Renal pelvis (tissue), 1 donor: ENCODE measurements at regions not wholly inside any gene's neighbourhood (a gene's known extent, or its start where the extent isn't known, plus 50 kb on each side); places are given as distances from the start of the nearest gene placed in this dataset.

Experiments used
- DNase-seq: peaks from one replicate; pipeline ENCODE4 v3.0.0-alpha.2; 2013

GRCh38 chr1:201748335-201748734 lies 80.6 kb upstream of the IPO9 start:
- DNase-seq = no peak

DNA sequence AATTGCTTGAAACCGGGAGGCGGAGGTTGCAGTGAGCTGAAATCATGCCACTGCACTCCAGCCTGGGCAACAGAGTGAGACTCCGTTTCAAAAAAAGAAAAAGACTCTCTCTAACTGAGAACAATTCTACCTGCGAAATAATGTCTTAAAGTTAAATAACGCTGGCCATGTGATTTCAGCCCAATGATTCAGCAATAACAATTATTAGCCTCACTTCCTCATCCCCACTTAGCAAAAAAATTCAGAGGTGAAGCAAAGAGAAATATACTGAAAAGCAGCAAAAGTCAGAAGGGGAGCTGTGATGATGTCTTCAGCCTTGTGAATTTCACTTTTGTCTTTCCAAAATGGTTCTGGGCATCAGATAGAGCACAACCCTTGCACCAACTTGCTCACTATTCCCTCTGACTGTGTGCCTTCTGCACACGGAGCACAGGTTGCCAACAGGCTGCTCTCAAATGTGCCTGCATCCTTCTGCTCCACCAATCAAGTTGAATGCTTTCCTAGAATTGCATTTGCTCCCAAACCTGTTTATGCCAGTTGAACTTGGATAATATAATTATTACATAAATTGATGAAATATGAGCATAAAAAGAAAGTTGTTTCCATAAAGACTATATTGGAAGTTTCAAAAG lies 79.8 kb upstream of the IPO9 start:
- no peak for DNase-seq

DNA sequence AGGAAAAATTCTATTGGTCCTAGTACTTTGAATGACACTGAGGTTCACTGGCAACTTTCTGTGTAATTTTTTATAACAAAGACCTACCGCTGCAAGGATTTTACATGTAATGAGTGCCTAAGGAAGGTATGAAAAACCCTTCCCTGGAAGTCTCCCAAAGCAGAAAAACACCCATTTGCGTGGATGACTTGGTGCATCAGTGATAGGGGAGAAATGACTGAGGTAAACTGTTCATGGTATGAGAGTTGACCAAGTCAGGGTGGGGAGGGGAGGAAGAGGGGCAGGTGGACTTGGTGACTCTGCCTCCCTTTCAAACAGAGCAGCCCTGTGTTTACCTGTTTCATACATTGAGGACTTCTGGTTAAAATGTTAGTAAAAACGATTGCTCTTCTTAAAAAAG lies 78.8 kb upstream of the IPO9 start:
- no peak for DNase-seq

GRCh38 chr1:201750934-201751333 lies 78.0 kb upstream of the IPO9 start:
- no peak for DNase-seq

- DNase-seq = no peak
These were observed 77.1 kb upstream of the IPO9 start for GRCh38 chr1:201751872-201752271.

DNA sequence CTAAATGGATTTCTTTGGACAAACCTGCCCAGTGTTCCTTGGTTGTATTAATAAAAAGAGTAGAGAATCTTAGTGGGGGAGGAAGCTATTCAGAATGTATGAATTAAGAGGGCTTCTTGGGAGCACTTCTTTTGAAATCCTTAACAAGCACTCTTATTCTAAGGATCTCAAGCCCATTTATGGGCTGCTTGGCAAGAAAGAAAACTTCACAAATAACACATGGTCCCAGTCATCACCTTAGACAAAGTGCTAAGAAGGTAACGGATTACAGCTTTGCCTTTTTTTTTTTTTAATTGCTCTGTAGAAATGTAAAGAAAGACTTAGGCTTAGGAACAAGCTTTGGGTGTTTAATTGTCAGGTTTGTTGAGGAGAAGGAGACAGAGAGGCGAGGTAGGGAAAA lies 76.6 kb upstream of the IPO9 start:
- no peak for DNase-seq

DNA sequence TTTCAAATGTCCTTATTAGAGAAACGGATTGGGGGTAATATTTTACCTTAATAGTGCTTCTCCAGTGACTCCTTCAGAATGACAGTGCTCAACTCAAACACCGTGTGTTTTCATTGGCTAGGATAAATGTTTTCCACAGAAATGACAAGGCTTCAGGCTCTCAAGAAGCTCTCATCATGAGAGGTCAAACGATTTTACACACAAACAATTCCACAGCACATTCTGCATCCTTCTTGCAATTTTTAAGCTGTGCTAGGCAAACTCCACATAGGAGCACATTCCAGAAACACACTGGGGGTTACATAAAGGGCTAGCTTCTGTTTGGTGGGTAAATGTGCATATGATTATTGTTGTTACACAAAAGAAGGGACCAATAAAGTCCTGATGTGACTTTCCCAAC lies 75.5 kb upstream of the IPO9 start:
- no peak for DNase-seq

DNA sequence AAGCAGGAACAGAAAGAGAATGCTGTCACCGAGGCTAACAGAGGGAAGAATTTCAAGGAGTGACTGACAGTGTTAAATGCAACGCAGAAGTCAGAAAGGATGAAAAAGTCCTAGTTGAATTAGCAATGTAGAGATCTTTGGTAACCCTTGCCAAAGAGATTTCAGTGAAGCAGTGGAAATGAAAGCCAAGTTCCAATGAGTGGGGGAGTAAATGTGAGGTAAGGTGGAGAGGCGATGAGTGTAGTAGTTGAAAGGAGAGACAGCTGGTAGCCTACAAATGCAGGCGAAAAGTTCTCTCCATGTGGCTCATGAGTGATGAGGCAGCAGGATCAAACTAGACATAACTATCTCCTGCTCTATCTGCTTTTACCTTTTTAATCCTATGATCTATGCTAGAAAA lies 74.6 kb upstream of the IPO9 start:
- DNase-seq = no peak

DNA sequence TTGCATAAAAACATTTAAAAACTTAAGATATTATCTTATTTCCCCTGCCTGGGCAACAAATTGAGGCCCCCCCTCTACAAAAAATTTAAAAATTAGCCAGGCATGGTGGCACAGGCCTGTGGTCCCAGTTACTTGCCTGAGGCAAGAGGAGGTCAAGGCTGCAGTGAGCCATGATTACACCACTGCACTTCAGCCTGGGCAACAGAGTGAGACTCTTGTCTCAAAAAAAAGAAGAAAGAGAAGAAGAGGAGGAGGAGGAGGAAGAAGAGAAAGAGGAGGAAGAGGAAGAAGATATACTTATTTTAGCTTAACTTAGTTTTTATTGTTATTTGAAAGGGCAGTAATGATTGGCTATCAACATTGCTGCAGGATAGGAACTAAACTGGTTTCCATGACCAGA lies 73.8 kb upstream of the IPO9 start:
- no peak for DNase-seq

DNA sequence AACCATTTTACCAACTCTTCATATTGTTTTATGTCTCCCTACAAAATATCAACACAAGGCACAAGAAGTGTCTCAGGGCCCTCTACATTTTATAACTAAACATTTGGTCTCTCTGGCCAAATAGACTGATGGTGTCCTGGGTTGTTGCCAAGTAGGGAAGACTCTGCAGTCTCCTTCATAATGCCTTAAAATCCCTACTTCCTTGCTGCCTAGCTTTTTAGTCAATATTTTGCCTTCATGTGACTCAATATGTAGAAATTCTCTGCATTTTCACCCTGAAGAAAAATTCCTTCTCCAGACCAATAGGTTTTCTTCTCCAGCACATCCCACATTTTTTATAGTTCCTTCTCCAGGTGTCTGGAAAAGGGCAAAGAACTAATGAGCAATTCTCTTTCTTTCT lies 72.6 kb upstream of the IPO9 start:
- DNase-seq = no peak

DNA sequence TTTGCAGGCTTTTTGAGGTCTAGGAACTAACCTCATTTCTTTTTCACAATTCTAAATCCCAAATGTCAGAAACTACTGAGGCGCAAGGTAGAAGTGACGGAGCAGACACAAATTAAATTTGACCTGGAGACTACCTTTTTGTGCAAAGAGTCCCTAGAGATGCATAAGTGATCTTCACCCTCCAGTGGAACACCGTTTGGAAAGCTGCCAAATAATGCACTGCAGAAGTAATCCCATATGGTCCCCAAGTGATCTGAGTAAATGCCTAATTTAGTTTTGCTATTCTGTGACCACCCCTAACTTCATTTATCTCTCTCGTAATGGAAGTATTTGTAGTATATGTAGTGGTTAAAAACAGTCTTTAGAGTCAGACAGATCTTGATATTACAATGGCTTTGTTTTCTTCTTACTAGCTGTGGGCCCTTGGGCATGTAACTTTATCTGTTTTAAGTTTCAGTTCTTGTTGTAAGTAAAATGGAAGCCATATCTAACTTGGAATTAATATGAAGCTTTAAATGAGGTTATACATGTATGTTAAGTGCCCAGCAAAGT lies 70.4 kb upstream of the IPO9 start:
- no peak for DNase-seq

- no peak for DNase-seq
These were observed 69.7 kb upstream of the IPO9 start for GRCh38 chr1:201759194-201759815.

- DNase-seq = no peak
These were observed 68.4 kb upstream of the IPO9 start for GRCh38 chr1:201760516-201760915.

GRCh38 chr1:201761178-201761577 lies 67.8 kb upstream of the IPO9 start:
- DNase-seq = no peak

DNA sequence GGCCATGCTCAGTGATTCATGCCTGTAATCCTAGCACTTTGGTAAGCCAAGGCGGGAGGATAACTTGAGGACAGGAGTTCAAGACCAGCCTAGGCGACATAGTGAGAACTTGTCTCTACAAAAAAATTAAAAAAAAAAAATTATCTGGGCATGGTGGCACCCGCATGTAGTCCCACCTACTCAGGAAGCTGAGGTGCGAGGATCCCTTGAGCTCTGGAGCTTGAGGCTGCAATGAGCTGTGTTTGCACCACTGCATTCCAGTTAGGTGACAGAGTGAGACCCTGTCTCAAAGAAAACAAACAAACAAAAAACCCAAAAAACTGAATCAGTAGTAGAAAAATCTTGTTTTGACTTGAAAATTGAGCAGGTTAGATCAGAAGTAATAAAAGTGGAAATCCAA lies 67.1 kb upstream of the IPO9 start:
- no peak for DNase-seq

DNA sequence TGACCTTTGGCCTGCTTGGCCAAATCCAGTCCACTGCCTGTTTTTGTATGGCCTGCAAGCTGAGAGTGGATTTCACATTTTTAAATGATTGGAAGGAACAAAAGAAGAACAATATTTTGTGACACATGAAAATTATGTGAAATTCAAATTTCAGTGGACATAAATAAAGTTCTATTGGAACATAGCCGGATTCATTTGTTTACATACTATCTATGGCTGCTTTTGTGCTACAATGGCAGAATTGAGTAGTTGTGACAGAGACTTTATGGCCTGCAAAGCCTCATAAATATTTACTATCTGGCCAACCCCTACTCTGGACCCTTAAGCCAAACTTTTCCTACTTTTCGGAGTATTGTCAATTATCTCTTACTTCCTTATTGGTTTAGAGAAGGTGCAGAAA lies 66.6 kb upstream of the IPO9 start:
- DNase-seq = no peak

GRCh38 chr1:201763455-201764140 lies 65.4 kb upstream of the IPO9 start:
- no peak for DNase-seq

GRCh38 chr1:201764166-201764565 lies 64.8 kb upstream of the IPO9 start:
- no peak for DNase-seq

DNA sequence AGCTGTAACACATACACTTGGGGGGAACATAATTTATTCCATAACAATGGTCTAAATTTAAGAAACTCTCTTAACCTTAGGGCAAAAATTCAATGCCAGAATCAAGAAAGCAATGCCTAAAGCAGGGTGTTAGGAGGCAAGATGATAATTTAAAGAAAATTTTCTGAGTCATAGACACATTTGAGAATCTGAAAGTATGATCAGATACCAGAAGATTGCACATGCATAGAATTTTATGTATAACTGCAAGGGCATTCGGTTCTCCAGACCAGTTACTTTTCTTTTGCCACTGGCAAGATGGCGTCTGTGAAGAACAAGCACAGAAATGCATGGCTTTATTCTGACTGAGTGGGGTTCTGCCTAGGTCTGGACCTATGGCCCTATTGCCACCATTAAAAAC lies 64.4 kb upstream of the IPO9 start:
- no peak for DNase-seq

GRCh38 chr1:201766131-201766866 lies 62.7 kb upstream of the IPO9 start:
- no peak for DNase-seq

DNA sequence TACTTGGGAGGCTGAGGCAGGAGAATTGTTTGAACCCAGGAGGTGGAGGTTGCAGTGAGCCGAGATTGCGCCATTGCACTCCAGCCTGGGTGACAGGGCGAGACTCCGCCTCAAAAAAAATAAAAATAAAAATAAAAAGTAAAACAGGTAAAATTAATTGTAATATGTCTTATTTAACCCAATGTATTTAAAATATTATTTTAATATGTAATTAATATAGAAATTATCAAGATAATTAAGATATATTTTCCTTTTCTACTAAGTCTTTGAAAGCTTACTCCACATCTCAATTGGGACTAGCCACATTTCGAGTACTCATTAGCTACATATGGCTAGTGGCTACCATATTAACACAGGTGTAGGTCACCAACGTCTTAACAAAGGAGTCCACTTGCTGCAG lies 61.6 kb upstream of the IPO9 start:
- DNase-seq = no peak

- no peak for DNase-seq
These were observed 59.9 kb upstream of the IPO9 start for GRCh38 chr1:201769072-201769471.

GRCh38 chr1:201769966-201770365 lies 59.0 kb upstream of the IPO9 start:
- DNase-seq = no peak
